Ovary (tissue), 7 donors: ENCODE measurements at regions not wholly inside any gene's neighbourhood (a gene's known extent, or its start where the extent isn't known, plus 50 kb on each side); places are given as distances from the start of the nearest gene placed in this dataset.

ENCODE experiments used
- DNase-seq, 5 donors: peaks; one replicate each; pipeline ENCODE4 v3.0.0-alpha.2; 2019 to 2020
- H3K27ac ChIP-seq, 2 donors: fragments of 200-600 bp; one replicate each; pipeline versions ENCODE4 v1.5.1 to v1.8.0; 2019 to 2022
- H3K27me3 ChIP-seq: fragments of 200-600 bp; one replicate; pipeline ENCODE4 v1.8.0; 2022
- H3K36me3 ChIP-seq: fragments of 200-600 bp; sonication (generic); one replicate; pipeline ENCODE4 v1.5.1; 2019
- H3K4me1 ChIP-seq: one replicate; pipeline ENCODE4 v1.8.1; 2013; ENCODE audit warnings: mild to moderate bottlenecking, moderate library complexity; ENCODE audit not compliant: insufficient read depth
- H3K4me3 ChIP-seq: fragments of 200-600 bp; sonication (generic); one replicate; pipeline ENCODE4 v1.5.1; 2017
- H3K9me3 ChIP-seq, 2 donors: fragments of 200-600 bp in 1 of 2; sonication (generic) in 1 of 2; one replicate each; pipeline versions ENCODE4 v1.5.1 to v1.8.1; 2013 to 2019; ENCODE audit warnings: mild to moderate bottlenecking in 1 of 2, moderate library complexity in 1 of 2
- CTCF ChIP-seq, 3 donors: fragments of 450-650 bp in 2 of 3; fragments of 200-600 bp in 1 of 3; IDR thresholded peaks; one replicate each; pipeline versions ENCODE4 v1.5.1 to v1.8.0; 2016 to 2022; ENCODE audit warnings: antibody characterized with exemption in 3 of 3, mild to moderate bottlenecking in 1 of 3
- EP300 ChIP-seq: sonication (generic); formaldehyde crosslinking; IDR thresholded peaks from one replicate; pipeline ENCODE4 v1.6.1; 2017; ENCODE audit warnings: antibody characterized with exemption
- POLR2A ChIP-seq: fragments of 450-650 bp; IDR thresholded peaks from one replicate; pipeline ENCODE4 v1.6.1; 2017; ENCODE audit warnings: antibody characterized with exemption, mild to moderate bottlenecking, moderate library complexity
- WGBS, 3 donors: extraction: QIAGEN DNeasy Blood & Tissue Kit in 1 of 3; methylation state at CpG; one replicate each; pipeline versions ENCODE4 v1.1.5 to v1.1.7; 2013 to 2017; 5-methylcytosine and 5-hydroxymethylcytosine counted together
- intact Hi-C, 4 donors: fragments of 100-400 bp; cut with DNase I; formaldehyde crosslinking; loops; one replicate each; pipeline versions ENCODE4 v1.11.0 to v1.15.1; 2022 to 2023
- donor health status: DM: no; HTN: no; CAD: no; lungs with moderate emphysema.
- donor health status: DM: no; HTN: no; CAD: no.
- donor health status: Bipolar disorder and iron deficiency.
- donor health status: DM: no; HTN: no; CAD: no.
- donor health status: DM: yes; HTN: yes; CAD: no.

GRCh38 chr2:16371751-16372150 lies 293.9 kb downstream of the CYRIA start:
- TF ChIP-seq POLR2A (no peak), CTCF (IDR thresholded peaks at IDR 0.05) (no peak), EP300 (no peak)
- no peaks in the 10 kb centered on the region for H3K27me3 ChIP-seq
- H3K4me3 ChIP-seq = no peak overlapping the region
- no peaks in the 10 kb centered on the region for H3K9me3 ChIP-seq
- no peak overlapping the region for H3K27ac ChIP-seq
- no peaks in the 10 kb centered on the region for H3K4me1 ChIP-seq
- intact Hi-C loops = no loop called here
- H3K36me3 ChIP-seq = no peaks in the 10 kb centered on the region
- DNase-seq = no peak
- WGBS, 3 donors = 93 to 97% (median 94%) methylated on average over 6 of the region's 6 CpGs

- H3K36me3 ChIP-seq = no peaks in the 10 kb centered on the region
- no peak for DNase-seq
- intact Hi-C loops = no loop called here
- no peaks in the 10 kb centered on the region for H3K27me3 ChIP-seq
- no peak overlapping the region for H3K4me3 ChIP-seq
- H3K9me3 ChIP-seq = no peaks in the 10 kb centered on the region
- no peaks in the 10 kb centered on the region for H3K4me1 ChIP-seq
- H3K27ac ChIP-seq = no peak overlapping the region
- no peak for TF ChIP-seq POLR2A
- no peak for TF ChIP-seq EP300
- TF ChIP-seq CTCF (IDR thresholded peaks at IDR 0.05) = no peak
- WGBS, 3 donors = 85 to 90% (median 88%) methylated on average over 7 of the region's 7 CpGs
Measured at GRCh38 chr2:16368951-16369350, 296.7 kb downstream of the CYRIA start.

GRCh38 chr2:16368328-16368727 lies 297.3 kb downstream of the CYRIA start:
- no peak for TF ChIP-seq CTCF (IDR thresholded peaks at IDR 0.05)
- TF ChIP-seq EP300 = no peak
- no peak for TF ChIP-seq POLR2A
- 79 to 84% (median 83%) methylated on average over 3 of the region's 3 CpGs for WGBS, 3 donors
- intact Hi-C loops = no loop called here
- Histone ChIP-seq H3K4me3 (no peak overlapping the region), H3K27ac (no peak overlapping the region), H3K27me3 (no peaks in the 10 kb centered on the region), H3K4me1 (no peaks in the 10 kb centered on the region), H3K9me3 (no peaks in the 10 kb centered on the region), H3K36me3 (no peaks in the 10 kb centered on the region)
- DNase-seq = no peak

- H3K27ac ChIP-seq = no peak overlapping the region
- intact Hi-C loops = no loop called here
- TF ChIP-seq POLR2A = no peak
- TF ChIP-seq EP300 = no peak
- no peak for TF ChIP-seq CTCF (IDR thresholded peaks at IDR 0.05)
- H3K9me3 ChIP-seq = no peaks in the 10 kb centered on the region
- H3K36me3 ChIP-seq = no peaks in the 10 kb centered on the region
- no peaks in the 10 kb centered on the region for H3K27me3 ChIP-seq
- no peaks in the 10 kb centered on the region for H3K4me1 ChIP-seq
- H3K4me3 ChIP-seq = no peak overlapping the region
- no peak for DNase-seq
Measured at GRCh38 chr2:16365366-16365765, 300.3 kb downstream of the CYRIA start.

- TF ChIP-seq POLR2A (no peak), CTCF (IDR thresholded peaks at IDR 0.05) (no peak), EP300 (no peak)
- Histone ChIP-seq H3K4me3 (no peak overlapping the region), H3K36me3 (no peaks in the 10 kb centered on the region), H3K9me3 (no peaks in the 10 kb centered on the region), H3K4me1 (no peaks in the 10 kb centered on the region), H3K27ac (no peak overlapping the region), H3K27me3 (no peaks in the 10 kb centered on the region)
- DNase-seq = no peak
- intact Hi-C loops = no loop called here
- 84 to 92% (median 89%) methylated on average over 3 of the region's 3 CpGs for WGBS, 3 donors
Measured at GRCh38 chr2:16363581-16363980, 302.1 kb downstream of the CYRIA start.
